A549 (cell line): ENCODE measurements at regions not wholly inside any gene's neighbourhood (a gene's known extent, or its start where the extent isn't known, plus 50 kb on each side); places are given as distances from the start of the nearest gene placed in this dataset.

Experiments
- CHD2 ChIP-seq: fragments of 150-350 bp; IDR thresholded peaks from 2 replicates; pipeline ENCODE4 v1.6.1; 2014; ENCODE audit warnings: low read length; ENCODE audit not compliant: partially characterized antibody
- POLR2A ChIP-seq: IDR thresholded peaks from 2 replicates; pipeline ENCODE4 v1.6.1; 2012; ENCODE audit warnings: mild to moderate bottlenecking, low read length
- TF ChIP-seq, protein P1 (sequence below): fragments of >200 bp; sonication (Bioruptor Twin); formaldehyde crosslinking; IDR thresholded peaks from 3 replicates; pipeline ENCODE4 v1.5.1; 2016
- TF ChIP-seq, protein P2 (sequence below): fragments of 250-450 bp; sonication (Bioruptor Pico); IDR thresholded peaks from 2 replicates; pipeline ENCODE4 v1.5.0; 2021; ENCODE audit warnings: mild to moderate bottlenecking, moderate library complexity, borderline replicate concordance
- TF ChIP-seq, protein P3 (sequence below): fragments of 450-650 bp; IDR thresholded peaks from 2 replicates; pipeline ENCODE4 v1.6.1; 2014; ENCODE audit warnings: antibody characterized with exemption
- TF ChIP-seq, protein P4 (sequence below): IDR thresholded peaks from 2 replicates; pipeline ENCODE4 v1.6.1; 2012

DNA sequence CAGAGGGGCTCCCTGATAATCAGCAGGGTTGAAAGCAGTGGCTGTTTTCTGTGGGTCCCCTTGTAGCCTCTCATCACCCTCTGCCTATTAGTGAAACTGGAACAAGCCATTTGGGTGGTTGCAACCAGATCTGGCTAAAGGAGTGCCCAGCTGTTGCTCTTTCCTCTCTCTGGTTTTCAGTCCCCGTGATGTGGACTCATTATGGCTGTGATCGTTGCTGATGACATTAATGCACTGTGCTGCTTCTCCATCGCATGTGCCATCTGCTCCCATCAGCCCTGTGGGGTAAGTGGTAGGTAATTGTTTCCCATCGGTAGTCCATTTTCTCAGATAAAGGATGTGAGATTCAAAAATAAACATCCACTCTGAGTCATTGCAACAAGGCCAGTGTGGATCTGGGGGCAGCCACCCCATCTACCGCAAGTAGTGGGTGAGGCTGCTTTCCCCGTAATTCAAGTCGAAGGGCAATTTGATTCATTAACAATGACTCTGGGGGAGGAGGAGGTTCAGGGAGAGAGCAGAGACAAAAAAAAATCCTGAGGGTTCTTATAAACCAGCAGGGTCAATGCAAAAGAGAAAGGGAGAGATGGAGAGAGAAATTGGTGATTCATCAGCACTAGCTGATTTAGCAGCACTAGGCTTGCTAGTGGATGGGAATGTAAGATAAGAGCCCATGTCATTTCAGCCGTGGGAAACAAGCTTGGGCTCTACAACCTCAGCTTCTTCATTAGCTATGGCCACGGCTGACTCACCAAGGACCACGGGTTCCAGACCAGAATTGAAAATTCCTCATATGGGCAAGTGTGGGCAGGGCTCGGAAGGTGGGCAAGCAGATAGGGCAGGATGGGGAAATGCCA is 357.8 kb downstream of the MID1IP1 start:
- no peak for TF ChIP-seq POLR2A
- TF ChIP-seq, protein P1, sequence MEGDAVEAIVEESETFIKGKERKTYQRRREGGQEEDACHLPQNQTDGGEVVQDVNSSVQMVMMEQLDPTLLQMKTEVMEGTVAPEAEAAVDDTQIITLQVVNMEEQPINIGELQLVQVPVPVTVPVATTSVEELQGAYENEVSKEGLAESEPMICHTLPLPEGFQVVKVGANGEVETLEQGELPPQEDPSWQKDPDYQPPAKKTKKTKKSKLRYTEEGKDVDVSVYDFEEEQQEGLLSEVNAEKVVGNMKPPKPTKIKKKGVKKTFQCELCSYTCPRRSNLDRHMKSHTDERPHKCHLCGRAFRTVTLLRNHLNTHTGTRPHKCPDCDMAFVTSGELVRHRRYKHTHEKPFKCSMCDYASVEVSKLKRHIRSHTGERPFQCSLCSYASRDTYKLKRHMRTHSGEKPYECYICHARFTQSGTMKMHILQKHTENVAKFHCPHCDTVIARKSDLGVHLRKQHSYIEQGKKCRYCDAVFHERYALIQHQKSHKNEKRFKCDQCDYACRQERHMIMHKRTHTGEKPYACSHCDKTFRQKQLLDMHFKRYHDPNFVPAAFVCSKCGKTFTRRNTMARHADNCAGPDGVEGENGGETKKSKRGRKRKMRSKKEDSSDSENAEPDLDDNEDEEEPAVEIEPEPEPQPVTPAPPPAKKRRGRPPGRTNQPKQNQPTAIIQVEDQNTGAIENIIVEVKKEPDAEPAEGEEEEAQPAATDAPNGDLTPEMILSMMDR = no peak
- TF ChIP-seq, protein P2, sequence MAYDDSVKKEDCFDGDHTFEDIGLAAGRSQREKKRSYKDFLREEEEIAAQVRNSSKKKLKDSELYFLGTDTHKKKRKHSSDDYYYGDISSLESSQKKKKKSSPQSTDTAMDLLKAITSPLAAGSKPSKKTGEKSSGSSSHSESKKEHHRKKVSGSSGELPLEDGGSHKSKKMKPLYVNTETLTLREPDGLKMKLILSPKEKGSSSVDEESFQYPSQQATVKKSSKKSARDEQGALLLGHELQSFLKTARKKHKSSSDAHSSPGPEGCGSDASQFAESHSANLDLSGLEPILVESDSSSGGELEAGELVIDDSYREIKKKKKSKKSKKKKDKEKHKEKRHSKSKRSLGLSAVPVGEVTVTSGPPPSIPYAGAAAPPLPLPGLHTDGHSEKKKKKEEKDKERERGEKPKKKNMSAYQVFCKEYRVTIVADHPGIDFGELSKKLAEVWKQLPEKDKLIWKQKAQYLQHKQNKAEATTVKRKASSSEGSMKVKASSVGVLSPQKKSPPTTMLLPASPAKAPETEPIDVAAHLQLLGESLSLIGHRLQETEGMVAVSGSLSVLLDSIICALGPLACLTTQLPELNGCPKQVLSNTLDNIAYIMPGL (CRISPR knock-in tag) = no peak
- TF ChIP-seq, protein P3, sequence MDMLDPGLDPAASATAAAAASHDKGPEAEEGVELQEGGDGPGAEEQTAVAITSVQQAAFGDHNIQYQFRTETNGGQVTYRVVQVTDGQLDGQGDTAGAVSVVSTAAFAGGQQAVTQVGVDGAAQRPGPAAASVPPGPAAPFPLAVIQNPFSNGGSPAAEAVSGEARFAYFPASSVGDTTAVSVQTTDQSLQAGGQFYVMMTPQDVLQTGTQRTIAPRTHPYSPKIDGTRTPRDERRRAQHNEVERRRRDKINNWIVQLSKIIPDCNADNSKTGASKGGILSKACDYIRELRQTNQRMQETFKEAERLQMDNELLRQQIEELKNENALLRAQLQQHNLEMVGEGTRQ = no peak
- TF ChIP-seq, protein P4, sequence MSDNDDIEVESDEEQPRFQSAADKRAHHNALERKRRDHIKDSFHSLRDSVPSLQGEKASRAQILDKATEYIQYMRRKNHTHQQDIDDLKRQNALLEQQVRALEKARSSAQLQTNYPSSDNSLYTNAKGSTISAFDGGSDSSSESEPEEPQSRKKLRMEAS = no peak
- no peak for TF ChIP-seq CHD2
